MM.1S (cell line): ENCODE measurements at regions not wholly inside any gene's neighbourhood (a gene's known extent, or its start where the extent isn't known, plus 50 kb on each side); places are given as distances from the start of the nearest gene placed in this dataset.

Experiments
- CTCF ChIP-seq: fragments of 300-600 bp; sonication (generic); IDR thresholded peaks from 2 replicates; pipeline ENCODE4 v1.5.1; 2016; ENCODE audit warnings: antibody characterized with exemption, low read length, mixed read lengths
- EZH2 ChIP-seq: fragments of 300-600 bp; sonication (generic); optimal IDR thresholded peaks from 2 replicates; pipeline ENCODE3; 2017; ENCODE audit warnings: low read depth, mild to moderate bottlenecking, antibody characterized with exemption, low read length, mixed read lengths
- EZH2phosphoT487 ChIP-seq: fragments of 300-600 bp; sonication (generic); IDR thresholded peaks from 2 replicates; pipeline ENCODE4 v1.6.1; 2018; ENCODE audit warnings: antibody characterized with exemption, low read length

- TF ChIP-seq EZH2 (no peak), CTCF (no peak), EZH2phosphoT487 (no peak)
Observed at GRCh38 chr3:8451696-8452095, 49.9 kb upstream of the LMCD1 start.
